WI38 (cell line): ENCODE measurements at regions not wholly inside any gene's neighbourhood (a gene's known extent, or its start where the extent isn't known, plus 50 kb on each side); places are given as distances from the start of the nearest gene placed in this dataset.

Experiments
- H3K4me3 ChIP-seq: 2 replicates; pipeline ENCODE4 v1.5.1; 2011; ENCODE audit warnings: low read depth, mild to moderate bottlenecking, control low read depth, low read length
- TF ChIP-seq, protein P1 (sequence below): IDR thresholded peaks from 2 replicates; pipeline ENCODE4 v1.5.1; 2012; ENCODE audit warnings: low read depth, mild to moderate bottlenecking, control low read depth, low read length

- TF ChIP-seq, protein P1, sequence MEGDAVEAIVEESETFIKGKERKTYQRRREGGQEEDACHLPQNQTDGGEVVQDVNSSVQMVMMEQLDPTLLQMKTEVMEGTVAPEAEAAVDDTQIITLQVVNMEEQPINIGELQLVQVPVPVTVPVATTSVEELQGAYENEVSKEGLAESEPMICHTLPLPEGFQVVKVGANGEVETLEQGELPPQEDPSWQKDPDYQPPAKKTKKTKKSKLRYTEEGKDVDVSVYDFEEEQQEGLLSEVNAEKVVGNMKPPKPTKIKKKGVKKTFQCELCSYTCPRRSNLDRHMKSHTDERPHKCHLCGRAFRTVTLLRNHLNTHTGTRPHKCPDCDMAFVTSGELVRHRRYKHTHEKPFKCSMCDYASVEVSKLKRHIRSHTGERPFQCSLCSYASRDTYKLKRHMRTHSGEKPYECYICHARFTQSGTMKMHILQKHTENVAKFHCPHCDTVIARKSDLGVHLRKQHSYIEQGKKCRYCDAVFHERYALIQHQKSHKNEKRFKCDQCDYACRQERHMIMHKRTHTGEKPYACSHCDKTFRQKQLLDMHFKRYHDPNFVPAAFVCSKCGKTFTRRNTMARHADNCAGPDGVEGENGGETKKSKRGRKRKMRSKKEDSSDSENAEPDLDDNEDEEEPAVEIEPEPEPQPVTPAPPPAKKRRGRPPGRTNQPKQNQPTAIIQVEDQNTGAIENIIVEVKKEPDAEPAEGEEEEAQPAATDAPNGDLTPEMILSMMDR = no peak
- no peak overlapping the region for H3K4me3 ChIP-seq
Observed at GRCh38 chr6:159467473-159468041, 225.5 kb downstream of the SOD2 start.

DNA sequence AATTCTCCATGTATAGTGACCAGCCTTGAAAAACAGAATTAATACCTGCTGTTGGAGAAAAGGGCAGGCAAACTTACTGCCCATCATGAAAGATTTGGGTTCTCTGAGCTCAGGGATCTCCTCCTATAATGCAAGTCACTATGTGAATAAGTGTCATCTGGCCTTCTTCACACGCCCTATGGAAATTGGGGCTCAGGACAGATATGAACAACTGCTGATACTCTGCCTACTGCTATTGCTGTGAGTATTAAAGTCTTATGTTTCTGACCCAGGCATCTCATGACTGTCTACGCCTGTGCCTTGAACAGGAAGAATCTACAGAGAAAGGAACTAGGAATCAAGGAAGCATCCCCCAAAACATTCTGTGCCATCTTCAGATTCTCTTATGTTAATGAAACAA is 226.1 kb downstream of the SOD2 start:
- no peak overlapping the region for H3K4me3 ChIP-seq
- TF ChIP-seq, protein P1 = no peak

DNA sequence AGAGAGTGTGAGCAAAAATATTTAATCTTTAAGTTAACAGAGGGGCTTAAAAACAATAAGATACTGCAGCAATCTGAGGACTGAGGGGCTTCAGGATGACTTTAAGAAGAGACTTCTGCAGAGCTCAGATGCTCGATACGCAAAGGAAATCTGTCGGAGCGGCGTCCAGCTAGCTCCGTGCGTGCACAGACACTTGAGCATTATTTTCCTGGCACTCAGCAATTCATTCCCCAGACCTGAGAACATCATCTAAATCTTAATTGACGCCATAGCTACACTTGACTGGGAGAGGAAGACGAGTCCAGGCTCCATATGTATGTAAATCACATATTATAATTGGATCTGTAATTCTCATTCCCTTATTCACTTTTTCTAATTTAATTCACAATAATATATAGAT is 228.2 kb downstream of the SOD2 start:
- TF ChIP-seq, protein P1 = no peak

GRCh38 chr6:159463119-159463829 is 229.8 kb downstream of the SOD2 start:
- no peak overlapping the region for H3K4me3 ChIP-seq
- TF ChIP-seq, protein P1 = no peak

More for the DNA sequence above, 228.2 kb downstream of the SOD2 start:
- no peak overlapping the region for H3K4me3 ChIP-seq

GRCh38 chr6:159462431-159462830 is 230.6 kb downstream of the SOD2 start:
- TF ChIP-seq, protein P1 = no peak
- H3K4me3 ChIP-seq = no peak overlapping the region

DNA sequence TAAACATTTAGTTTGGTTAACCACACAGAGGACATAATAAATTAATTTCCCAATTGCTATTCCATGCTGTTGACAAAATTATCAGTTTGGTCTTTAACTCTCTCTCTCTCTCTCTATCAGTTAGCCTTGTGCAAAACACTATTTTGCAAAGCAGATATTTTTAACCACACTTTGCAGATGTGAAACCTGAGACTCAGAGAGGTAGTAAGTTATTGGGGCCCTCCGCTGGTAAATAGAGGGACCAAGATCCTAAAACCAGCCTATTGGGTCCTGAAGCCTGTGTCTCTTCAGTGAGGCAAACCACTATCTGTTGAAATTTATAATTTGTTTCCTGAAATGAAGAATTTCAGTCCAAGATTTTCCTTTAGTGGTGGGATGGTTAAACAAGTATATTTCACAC is 231.0 kb downstream of the SOD2 start:
- no peak overlapping the region for H3K4me3 ChIP-seq
- TF ChIP-seq, protein P1 = no peak

DNA sequence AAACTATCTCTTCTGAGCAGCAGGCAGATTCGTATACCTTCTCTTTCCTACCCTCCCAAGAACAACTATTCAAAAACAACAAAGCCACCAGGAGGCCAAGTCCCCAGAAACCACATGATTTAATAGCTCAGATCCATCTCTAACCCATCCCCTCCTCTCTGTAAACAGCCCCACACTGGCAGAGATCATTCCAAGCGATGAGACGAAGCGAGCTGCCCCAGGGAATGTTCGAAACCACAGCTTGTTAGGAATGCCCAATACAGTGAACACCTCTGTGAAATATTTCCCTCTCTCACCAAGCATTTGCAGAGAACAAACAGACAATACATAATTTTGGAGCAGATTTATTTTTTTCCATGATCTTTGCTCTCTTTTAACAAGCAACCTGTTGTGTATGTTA is 231.8 kb downstream of the SOD2 start:
- TF ChIP-seq, protein P1 = no peak
- H3K4me3 ChIP-seq = no peak overlapping the region
